Heart left ventricle (tissue), 16 donors: ENCODE measurements at regions not wholly inside any gene's neighbourhood (a gene's known extent, or its start where the extent isn't known, plus 50 kb on each side); places are given as distances from the start of the nearest gene placed in this dataset.

Experiments
- ATAC-seq, 4 donors: fragments of 200-7000 bp; cut with Tn5 transposase; one replicate each; pipeline ENCODE4 v1.9.1; 2020 to 2022; ENCODE audit warnings: moderate library complexity in 4 of 4, mild to moderate bottlenecking in 3 of 4, moderate number of reproducible peaks in 1 of 4
- DNase-seq, 5 donors: peaks; one replicate each; pipeline ENCODE4 v3.0.0-alpha.2; 2020
- H3K27ac ChIP-seq, 12 donors: fragments of 200-600 bp; sonication (generic) in 4 of 12; one replicate each; pipeline versions ENCODE4 v1.5.0 to v1.8.0; 2016 to 2022; ENCODE audit warnings: mild to moderate bottlenecking in 2 of 12
- H3K27me3 ChIP-seq, 9 donors: fragments of 200-600 bp; sonication (generic) in 2 of 9; one replicate each; pipeline versions ENCODE4 v1.5.1 to v1.8.0; 2016 to 2022; ENCODE audit warnings: mild to moderate bottlenecking in 3 of 9
- H3K36me3 ChIP-seq, 9 donors: fragments of 200-600 bp; sonication (generic) in 2 of 9; one replicate each; pipeline versions ENCODE4 v1.5.0 to v1.8.0; 2018 to 2022; ENCODE audit warnings: mild to moderate bottlenecking in 2 of 9
- H3K4me1 ChIP-seq, 12 donors: fragments of 200-600 bp; sonication (generic) in 4 of 12; one replicate each; pipeline versions ENCODE4 v1.5.0 to v1.8.0; 2016 to 2022; ENCODE audit warnings: mild to moderate bottlenecking in 3 of 12
- H3K4me3 ChIP-seq, 12 donors: fragments of 200-600 bp; sonication (generic) in 4 of 12; one replicate each; pipeline versions ENCODE4 v1.5.0 to v1.8.0; 2017 to 2022; ENCODE audit warnings: mild to moderate bottlenecking in 9 of 12, moderate library complexity in 4 of 12
- H3K9me3 ChIP-seq, 12 donors: fragments of 200-600 bp; sonication (generic) in 4 of 12; one replicate each; pipeline versions ENCODE4 v1.5.0 to v1.8.0; 2016 to 2022; ENCODE audit warnings: mild to moderate bottlenecking in 1 of 12
- POLR2A ChIP-seq, 2 donors: fragments of 450-650 bp; IDR thresholded peaks; one replicate each; pipeline ENCODE4 v1.6.1; 2017; ENCODE audit warnings: antibody characterized with exemption in 2 of 2, mild to moderate bottlenecking in 2 of 2, moderate library complexity in 2 of 2
- WGBS, 4 donors: extraction: QIAGEN DNeasy Blood & Tissue Kit in 2 of 4; methylation state at CpG; one replicate each; pipeline versions ENCODE4 v1.1.5 to v1.1.7; 2013 to 2018; 5-methylcytosine and 5-hydroxymethylcytosine counted together
- intact Hi-C, 10 donors: fragments of 100-400 bp; cut with DNase I; formaldehyde crosslinking; loops; one replicate each; pipeline versions ENCODE4 v1.11.1 to v1.14.2; 2022
- TF ChIP-seq, protein P1 (sequence below), 12 donors: fragments of 200-600 bp; sonication (generic) in 4 of 12; IDR thresholded peaks; one replicate each; pipeline versions ENCODE4 v1.5.0 to v1.8.0; 2018 to 2022; ENCODE audit warnings: antibody characterized with exemption in 12 of 12, mild to moderate bottlenecking in 5 of 12
- donor health status: ischemic (EF 13 %, LVEDD 7.1; RV severe dilation, severe dysfunction).
- donor health status: healthy with polysubstance abuse.
- donor health status: DM: no; HTN: yes; CAD: no.
- donor health status: DM: no; HTN: no; CAD: no.
- donor health status: ischemic (EF 25% LVEDD 6.9; RV normal size, moderate dysfunction).
- donor health status: ischemic (EF 25% LVEDD 5.7; RV mildly dilated, moderate dysfunction).
- donor health status: healthy.
- donor health status: DM: yes; HTN: yes; CAD: no.
- donor health status: ischemic (EF 35%, LVEDD 5.7; RV mildly dilated, moderate dysfunction).
- donor health status: nonischemic (EF 11% LVEDD 7.7; RV severe dilation, severe dysfunction).
- donor health status: DM: yes; HTN: yes; CAD: no.
- donor health status: PGD.
- donor health status: ischemic (EF 29% LVEDD 5.4; RV normal size, mild dysfunction).
- donor health status: nonischemic (EF 23%, LVEDD 6.1; RV moderate dilation, normal function).

DNA sequence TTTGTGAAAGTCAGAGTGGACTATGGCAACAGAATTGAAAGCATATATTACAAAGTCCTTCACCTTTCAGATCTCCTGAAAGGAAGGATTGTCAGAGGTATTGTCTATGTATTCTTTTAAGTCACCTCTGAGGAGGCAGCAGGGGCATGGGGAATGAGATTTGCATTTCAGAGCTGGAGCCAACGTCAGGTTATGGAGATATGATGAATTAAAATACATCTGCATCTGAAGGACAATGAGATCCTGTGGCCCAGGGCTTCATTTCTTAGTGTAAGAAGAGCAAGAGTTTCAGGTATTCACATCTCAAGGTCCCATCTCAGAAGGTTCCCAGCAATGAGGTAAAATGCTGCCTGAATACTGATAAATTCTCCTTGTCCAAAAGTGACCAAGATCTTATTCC is 695.8 kb downstream of the TUSC7 start:
- no peak for ATAC-seq
- TF ChIP-seq, protein P1, sequence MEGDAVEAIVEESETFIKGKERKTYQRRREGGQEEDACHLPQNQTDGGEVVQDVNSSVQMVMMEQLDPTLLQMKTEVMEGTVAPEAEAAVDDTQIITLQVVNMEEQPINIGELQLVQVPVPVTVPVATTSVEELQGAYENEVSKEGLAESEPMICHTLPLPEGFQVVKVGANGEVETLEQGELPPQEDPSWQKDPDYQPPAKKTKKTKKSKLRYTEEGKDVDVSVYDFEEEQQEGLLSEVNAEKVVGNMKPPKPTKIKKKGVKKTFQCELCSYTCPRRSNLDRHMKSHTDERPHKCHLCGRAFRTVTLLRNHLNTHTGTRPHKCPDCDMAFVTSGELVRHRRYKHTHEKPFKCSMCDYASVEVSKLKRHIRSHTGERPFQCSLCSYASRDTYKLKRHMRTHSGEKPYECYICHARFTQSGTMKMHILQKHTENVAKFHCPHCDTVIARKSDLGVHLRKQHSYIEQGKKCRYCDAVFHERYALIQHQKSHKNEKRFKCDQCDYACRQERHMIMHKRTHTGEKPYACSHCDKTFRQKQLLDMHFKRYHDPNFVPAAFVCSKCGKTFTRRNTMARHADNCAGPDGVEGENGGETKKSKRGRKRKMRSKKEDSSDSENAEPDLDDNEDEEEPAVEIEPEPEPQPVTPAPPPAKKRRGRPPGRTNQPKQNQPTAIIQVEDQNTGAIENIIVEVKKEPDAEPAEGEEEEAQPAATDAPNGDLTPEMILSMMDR (IDR thresholded peaks at IDR 0.05), result no peak
- TF ChIP-seq POLR2A (IDR thresholded peaks at IDR 0.05), result no peak

DNA sequence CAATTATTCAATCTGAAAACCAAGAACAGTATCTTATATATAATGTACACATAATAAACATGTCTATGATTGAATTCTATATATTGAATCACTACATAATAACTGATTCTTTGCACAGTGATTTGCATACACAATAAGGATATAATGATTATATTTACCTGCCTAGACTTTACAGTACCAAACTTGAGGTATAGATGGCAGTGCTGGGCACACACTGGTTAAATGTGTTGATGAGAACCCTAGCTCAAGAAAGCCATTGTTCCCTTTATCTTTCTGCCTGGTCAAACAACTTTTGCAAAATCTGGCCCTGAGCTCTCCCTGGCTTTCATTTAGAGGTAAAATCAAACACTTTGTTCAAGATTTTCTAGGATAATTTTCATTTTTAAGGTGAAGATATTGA is 697.7 kb downstream of the TUSC7 start:
- Histone ChIP-seq H3K4me1 (peaks cover 0 to 4% (median 0%) of the 10 kb centered on the region in 12 donors), H3K4me3 (no peak overlapping the region), H3K27ac (no peak overlapping the region), H3K27me3 (no peaks in the 10 kb centered on the region), H3K9me3 (no peaks in the 10 kb centered on the region), H3K36me3 (no peaks in the 10 kb centered on the region)
- no peak for DNase-seq
- ATAC-seq, result no peak
- intact Hi-C loops, result no loop called here
- TF ChIP-seq POLR2A (IDR thresholded peaks at IDR 0.05), result no peak
- TF ChIP-seq, protein P1 (IDR thresholded peaks at IDR 0.05), result no peak

More for the DNA sequence above, 695.8 kb downstream of the TUSC7 start:
- no peaks in the 10 kb centered on the region for H3K9me3 ChIP-seq
- whole genome bisulfite sequencing, 4 donors, result 13 to 34% (median 27%) methylated on average over 1 of the region's 1 CpG
- no peak overlapping the region for H3K4me3 ChIP-seq
- H3K27me3 ChIP-seq, result no peaks in the 10 kb centered on the region
- intact Hi-C loops, result no loop called here
- no peaks in the 10 kb centered on the region for H3K36me3 ChIP-seq
- H3K27ac ChIP-seq, result no peak overlapping the region
- DNase-seq, result no peak
- peaks cover 0 to 4% (median 0%) of the 10 kb centered on the region in 12 donors for H3K4me1 ChIP-seq

DNA sequence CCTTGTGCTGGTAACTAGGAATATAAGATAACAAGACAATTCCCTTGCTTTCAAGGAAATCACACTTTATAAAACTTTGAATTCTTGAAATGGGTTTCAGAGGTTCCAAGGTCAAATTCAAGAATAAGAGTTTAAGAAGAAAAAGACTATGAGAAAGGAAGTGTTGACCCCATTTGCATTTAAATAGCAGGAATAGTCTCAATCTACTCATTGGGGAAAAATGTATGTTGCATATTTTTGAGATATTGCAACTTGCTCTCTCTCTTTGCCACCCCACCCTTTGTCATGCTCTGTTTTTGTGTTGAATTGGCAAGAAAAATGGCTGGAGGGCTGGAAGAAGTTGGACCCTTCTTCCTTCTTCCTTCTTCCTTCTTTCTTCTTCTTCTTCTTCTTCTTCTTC is 699.2 kb downstream of the TUSC7 start:
- Histone ChIP-seq H3K36me3 (no peaks in the 10 kb centered on the region), H3K27ac (no peak overlapping the region), H3K27me3 (no peaks in the 10 kb centered on the region), H3K4me3 (no peak overlapping the region), H3K9me3 (no peaks in the 10 kb centered on the region), H3K4me1 (peaks cover 0 to 4% (median 0%) of the 10 kb centered on the region in 12 donors)
- TF ChIP-seq POLR2A (IDR thresholded peaks at IDR 0.05), result no peak
- TF ChIP-seq, protein P1 (IDR thresholded peaks at IDR 0.05), result no peak
- intact Hi-C loops, result no loop called here
- ATAC-seq, result no peak
- DNase-seq, result no peak

DNA sequence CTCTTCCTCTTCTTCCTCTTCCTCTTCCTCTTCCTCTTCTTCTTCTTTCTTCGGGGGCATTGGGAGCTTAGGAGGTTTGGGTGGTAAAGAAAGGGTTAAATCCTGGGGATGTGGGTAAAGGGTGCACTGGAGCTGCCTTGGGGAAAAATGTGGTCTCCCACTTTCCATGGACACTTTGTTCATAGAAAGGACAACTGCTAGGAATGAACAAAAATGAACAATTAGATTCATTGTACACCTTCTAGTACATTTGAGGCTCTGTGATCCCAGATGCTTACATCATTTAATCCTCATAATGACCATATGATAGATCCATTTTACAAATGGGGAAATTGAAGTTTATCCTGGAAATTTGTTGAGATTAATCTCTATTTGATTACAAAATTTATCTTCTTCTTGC is 699.7 kb downstream of the TUSC7 start:
- Histone ChIP-seq H3K27ac (no peak overlapping the region), H3K9me3 (no peaks in the 10 kb centered on the region), H3K4me1 (peaks cover 0 to 4% (median 0%) of the 10 kb centered on the region in 12 donors), H3K4me3 (no peak overlapping the region), H3K27me3 (no peaks in the 10 kb centered on the region), H3K36me3 (no peaks in the 10 kb centered on the region)
- 59 to 82% (median 75%) methylated on average over 1 of the region's 1 CpG for WGBS, 4 donors
- no peak for TF ChIP-seq POLR2A (IDR thresholded peaks at IDR 0.05)
- TF ChIP-seq, protein P1 (IDR thresholded peaks at IDR 0.05), result no peak
- ATAC-seq, result no peak
- DNase-seq, result no peak
- intact Hi-C loops, result no loop called here
